ENCODE measurements at regions not wholly inside any gene's neighbourhood (a gene's known extent, or its start where the extent isn't known, plus 50 kb on each side); places are given as distances from the start of the nearest gene placed in this dataset.

DNA sequence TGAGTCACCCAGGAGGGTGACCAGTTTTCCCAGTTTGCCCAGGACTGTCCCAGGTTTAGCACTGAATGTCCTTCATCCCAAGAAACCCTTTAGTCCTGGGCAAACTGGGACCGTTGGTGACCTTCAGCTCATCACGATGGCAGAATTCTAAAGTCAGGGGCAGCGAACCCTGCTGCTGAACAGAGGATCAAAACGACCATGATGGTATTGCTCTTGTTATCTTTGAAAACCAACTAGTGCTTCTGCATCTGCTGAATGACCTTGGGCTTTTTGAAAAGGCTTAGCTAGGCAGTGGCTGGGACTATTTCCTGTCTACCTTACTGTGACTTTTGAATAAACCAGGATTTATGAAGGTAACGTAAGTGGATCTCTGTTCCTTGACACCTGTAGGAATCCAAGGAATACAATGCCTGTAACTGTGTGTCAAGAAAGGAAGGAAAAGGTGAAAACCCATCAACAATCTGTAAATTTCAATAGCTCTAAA, 281.9 kb downstream of the SOX9 start:
- Histone ChIP-seq H3K4me1 (peaks cover 5% of the 10 kb centered on the region), H3K4me3 (no peak overlapping the region), H3K27ac (no peak overlapping the region), H3K9ac (ENCODE audit: low read depth in 2 of 2, low read length in 2 of 2) (no peak overlapping the region), H3K27me3 (no peaks in the 10 kb centered on the region), H3K9me3 (no peaks in the 10 kb centered on the region), H3K36me3 (no peaks in the 10 kb centered on the region)
- TF ChIP-seq, protein P1, sequence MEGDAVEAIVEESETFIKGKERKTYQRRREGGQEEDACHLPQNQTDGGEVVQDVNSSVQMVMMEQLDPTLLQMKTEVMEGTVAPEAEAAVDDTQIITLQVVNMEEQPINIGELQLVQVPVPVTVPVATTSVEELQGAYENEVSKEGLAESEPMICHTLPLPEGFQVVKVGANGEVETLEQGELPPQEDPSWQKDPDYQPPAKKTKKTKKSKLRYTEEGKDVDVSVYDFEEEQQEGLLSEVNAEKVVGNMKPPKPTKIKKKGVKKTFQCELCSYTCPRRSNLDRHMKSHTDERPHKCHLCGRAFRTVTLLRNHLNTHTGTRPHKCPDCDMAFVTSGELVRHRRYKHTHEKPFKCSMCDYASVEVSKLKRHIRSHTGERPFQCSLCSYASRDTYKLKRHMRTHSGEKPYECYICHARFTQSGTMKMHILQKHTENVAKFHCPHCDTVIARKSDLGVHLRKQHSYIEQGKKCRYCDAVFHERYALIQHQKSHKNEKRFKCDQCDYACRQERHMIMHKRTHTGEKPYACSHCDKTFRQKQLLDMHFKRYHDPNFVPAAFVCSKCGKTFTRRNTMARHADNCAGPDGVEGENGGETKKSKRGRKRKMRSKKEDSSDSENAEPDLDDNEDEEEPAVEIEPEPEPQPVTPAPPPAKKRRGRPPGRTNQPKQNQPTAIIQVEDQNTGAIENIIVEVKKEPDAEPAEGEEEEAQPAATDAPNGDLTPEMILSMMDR (IDR thresholded peaks at IDR 0.05) = no peak
- intact Hi-C loops (cut with DNase I) = no loop called here
- DNase-seq = no peak

- no peak overlapping the region for H3K4me3 ChIP-seq
- DNase-seq = peak; percentile 56
- H3K9me3 ChIP-seq = no peaks in the 10 kb centered on the region
- H3K27ac ChIP-seq = no peak overlapping the region
- TF ChIP-seq, protein P1 (IDR thresholded peaks at IDR 0.05) = no peak
- H3K4me1 ChIP-seq = peaks cover 5% of the 10 kb centered on the region
- no peaks in the 10 kb centered on the region for H3K27me3 ChIP-seq
- no peak overlapping the region for H3K9ac ChIP-seq (ENCODE audit: low read depth in 2 of 2, low read length in 2 of 2)
- intact Hi-C loops (cut with DNase I) = no loop called here
- no peaks in the 10 kb centered on the region for H3K36me3 ChIP-seq
These were observed 282.9 kb downstream of the SOX9 start for GRCh38 chr17:72403713-72404209.

DNA sequence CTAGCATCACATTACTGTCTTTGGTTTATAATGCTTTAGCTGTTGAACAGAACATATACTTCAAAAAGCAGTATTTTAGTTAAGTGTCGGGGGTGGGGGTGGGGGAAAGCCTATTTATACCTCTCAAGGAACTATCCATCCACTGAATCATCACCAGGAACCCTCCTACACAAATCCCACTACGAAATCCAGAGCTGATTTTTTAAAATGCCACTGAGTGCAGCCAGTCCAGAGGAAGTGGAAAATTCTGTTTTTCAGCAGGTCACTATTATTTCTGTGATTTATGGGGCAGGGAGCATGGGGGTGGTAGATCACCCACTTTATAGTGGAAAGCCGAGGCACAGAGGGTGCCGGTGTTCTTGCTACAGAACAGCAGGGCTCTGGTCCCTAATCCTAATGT, 284.1 kb downstream of the SOX9 start:
- no peak overlapping the region for H3K9ac ChIP-seq (ENCODE audit: low read depth in 2 of 2, low read length in 2 of 2)
- H3K27me3 ChIP-seq = no peaks in the 10 kb centered on the region
- TF ChIP-seq, protein P1 (IDR thresholded peaks at IDR 0.05) = no peak
- no peaks in the 10 kb centered on the region for H3K9me3 ChIP-seq
- no peak for DNase-seq
- H3K4me1 ChIP-seq = peaks cover 5% of the 10 kb centered on the region
- intact Hi-C loops (cut with DNase I) = no loop called here
- no peak overlapping the region for H3K4me3 ChIP-seq
- no peaks in the 10 kb centered on the region for H3K36me3 ChIP-seq
- H3K27ac ChIP-seq = no peak overlapping the region

- Histone ChIP-seq H3K36me3 (no peaks in the 10 kb centered on the region), H3K9ac (ENCODE audit: low read depth in 2 of 2, low read length in 2 of 2) (no peak overlapping the region), H3K27ac (no peak overlapping the region), H3K4me3 (no peak overlapping the region), H3K4me1 (peaks cover 5% of the 10 kb centered on the region), H3K27me3 (no peaks in the 10 kb centered on the region), H3K9me3 (no peaks in the 10 kb centered on the region)
- intact Hi-C loops (cut with DNase I) = no loop called here
- DNase-seq = no peak
- TF ChIP-seq, protein P1 (IDR thresholded peaks at IDR 0.05) = no peak
These were observed 284.9 kb downstream of the SOX9 start for GRCh38 chr17:72405662-72406230.

DNA sequence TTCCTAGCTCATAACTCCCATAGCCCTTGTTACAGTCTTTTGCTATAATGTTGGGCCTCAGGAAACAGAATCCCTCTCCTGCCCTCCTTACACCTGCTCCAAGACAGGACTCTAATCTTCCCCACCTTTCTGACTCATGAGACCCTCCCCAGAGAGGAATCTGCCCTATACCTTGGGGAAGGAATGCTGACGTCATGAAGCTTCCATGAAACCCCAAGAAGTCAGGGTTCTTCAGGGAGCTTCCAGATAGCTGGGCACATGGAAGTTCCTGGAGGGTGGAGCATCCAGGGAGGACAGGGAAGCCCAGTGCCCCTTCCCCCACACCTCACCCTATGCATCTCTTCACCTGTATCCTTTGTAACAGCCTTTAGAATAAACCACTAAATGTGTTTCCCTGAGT, 285.7 kb downstream of the SOX9 start:
- no peaks in the 10 kb centered on the region for H3K36me3 ChIP-seq
- peak; percentile 16 for DNase-seq
- H3K9ac ChIP-seq (ENCODE audit: low read depth in 2 of 2, low read length in 2 of 2) = no peak overlapping the region
- H3K27ac ChIP-seq = peak overlapping the region; percentile 71
- peaks cover 5% of the 10 kb centered on the region for H3K4me1 ChIP-seq
- H3K9me3 ChIP-seq = no peaks in the 10 kb centered on the region
- no peaks in the 10 kb centered on the region for H3K27me3 ChIP-seq
- H3K4me3 ChIP-seq = no peak overlapping the region
- intact Hi-C loops (cut with DNase I) = no loop called here
- TF ChIP-seq, protein P1 (IDR thresholded peaks at IDR 0.05) = no peak

Data from colonic mucosa (tissue), 4 donors.